ENCODE measurements at regions not wholly inside any gene's neighbourhood (a gene's known extent, or its start where the extent isn't known, plus 50 kb on each side); places are given as distances from the start of the nearest gene placed in this dataset.

GRCh38 chr13:105441051-105441750, 1094.3 kb downstream of the EFNB2 start:
- TF ChIP-seq REST (IDR thresholded peaks at IDR 0.05; ENCODE audit: unreplicated experiment) (no peak), EZH2phosphoT487 (IDR thresholded peaks at IDR 0.05; ENCODE audit: unreplicated experiment) (no peak), CTCF (conservative IDR thresholded peaks at IDR 0.05; ENCODE audit: low read depth in 2 of 2) (no peak), EZH2 (IDR thresholded peaks at IDR 0.05; ENCODE audit: low read depth, unreplicated experiment) (no peak), CREB1 (CRISPR knock-in tag; IDR thresholded peaks at IDR 0.05; ENCODE audit: low read depth) (no peak), POLR2AphosphoS5 (IDR thresholded peaks at IDR 0.05; ENCODE audit: low read depth) (no peak), NANOG (IDR thresholded peaks at IDR 0.05; ENCODE audit: borderline replicate concordance) (no peak), JUNB (IDR thresholded peaks at IDR 0.05; ENCODE audit: unreplicated experiment) (no peak), STAT1 (IDR thresholded peaks at IDR 0.05; ENCODE audit: unreplicated experiment) (no peak), ZNF331 (CRISPR knock-in tag; IDR thresholded peaks at IDR 0.05; ENCODE audit: low read depth) (no peak), ZNF114 (CRISPR knock-in tag; IDR thresholded peaks at IDR 0.05) (no peak)
- TF ChIP-seq, protein P1, sequence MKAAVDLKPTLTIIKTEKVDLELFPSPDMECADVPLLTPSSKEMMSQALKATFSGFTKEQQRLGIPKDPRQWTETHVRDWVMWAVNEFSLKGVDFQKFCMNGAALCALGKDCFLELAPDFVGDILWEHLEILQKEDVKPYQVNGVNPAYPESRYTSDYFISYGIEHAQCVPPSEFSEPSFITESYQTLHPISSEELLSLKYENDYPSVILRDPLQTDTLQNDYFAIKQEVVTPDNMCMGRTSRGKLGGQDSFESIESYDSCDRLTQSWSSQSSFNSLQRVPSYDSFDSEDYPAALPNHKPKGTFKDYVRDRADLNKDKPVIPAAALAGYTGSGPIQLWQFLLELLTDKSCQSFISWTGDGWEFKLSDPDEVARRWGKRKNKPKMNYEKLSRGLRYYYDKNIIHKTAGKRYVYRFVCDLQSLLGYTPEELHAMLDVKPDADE (IDR thresholded peaks at IDR 0.05), result no peak

Measured in GM23338 (cell line).